NCI-H460 (cell line): ENCODE measurements at regions not wholly inside any gene's neighbourhood (a gene's known extent, or its start where the extent isn't known, plus 50 kb on each side); places are given as distances from the start of the nearest gene placed in this dataset.

Experiments used
- DNase-seq: peaks from one replicate; pipeline ENCODE4 v3.0.0-alpha.2; 2016; ENCODE audit warnings: low read depth; ENCODE audit errors: extremely low read depth

- no peak for DNase-seq
These were observed 54.6 kb upstream of the DEPDC1 start for GRCh38 chr1:68551459-68551858.

GRCh38 chr1:68558321-68559026 lies 61.6 kb upstream of the DEPDC1 start:
- DNase-seq = peak; percentile 2

- no peak for DNase-seq
These were observed 69.0 kb upstream of the DEPDC1 start for GRCh38 chr1:68565923-68566322.

GRCh38 chr1:68570871-68571270 lies 74.0 kb upstream of the DEPDC1 start:
- DNase-seq = peak; percentile 6

- peak; percentile 1 for DNase-seq
These were observed 74.8 kb upstream of the DEPDC1 start for GRCh38 chr1:68571454-68572235.

GRCh38 chr1:68585351-68585750 lies 88.5 kb upstream of the DEPDC1 start:
- DNase-seq = no peak

- no peak for DNase-seq
These were observed 89.9 kb upstream of the DEPDC1 start for GRCh38 chr1:68586766-68587165.

GRCh38 chr1:68588304-68588703 lies 91.4 kb upstream of the DEPDC1 start:
- DNase-seq = no peak

- no peak for DNase-seq
These were observed 93.6 kb upstream of the DEPDC1 start for GRCh38 chr1:68590473-68590872.

- DNase-seq = no peak
These were observed 98.0 kb upstream of the DEPDC1 start for GRCh38 chr1:68594851-68595250.

GRCh38 chr1:68600049-68600661 lies 103.3 kb upstream of the DEPDC1 start:
- peak; percentile 50 for DNase-seq

GRCh38 chr1:68608289-68608688 lies 111.4 kb upstream of the DEPDC1 start:
- no peak for DNase-seq

- DNase-seq = no peak
These were observed 118.4 kb upstream of the DEPDC1 start for GRCh38 chr1:68615312-68615711.

- no peak for DNase-seq
These were observed 121.1 kb upstream of the DEPDC1 start for GRCh38 chr1:68617942-68618341.

- no peak for DNase-seq
These were observed 123.7 kb upstream of the DEPDC1 start for GRCh38 chr1:68620571-68620970.

GRCh38 chr1:68623700-68624099 lies 126.8 kb upstream of the DEPDC1 start:
- DNase-seq = no peak

GRCh38 chr1:68624233-68624632 lies 127.4 kb upstream of the DEPDC1 start:
- no peak for DNase-seq

GRCh38 chr1:68625624-68626023 lies 128.7 kb upstream of the DEPDC1 start:
- no peak for DNase-seq

- no peak for DNase-seq
These were observed 136.4 kb upstream of the DEPDC1 start for GRCh38 chr1:68633141-68633919.

GRCh38 chr1:68644504-68644903 lies 147.6 kb upstream of the DEPDC1 start:
- DNase-seq = no peak

GRCh38 chr1:68651115-68651514 lies 154.2 kb upstream of the DEPDC1 start:
- no peak for DNase-seq
